GM12892 (cell line): ENCODE measurements at regions not wholly inside any gene's neighbourhood (a gene's known extent, or its start where the extent isn't known, plus 50 kb on each side); places are given as distances from the start of the nearest gene placed in this dataset.

ENCODE experiments used
- DNase-seq: peaks from one replicate; pipeline ENCODE4 v3.0.0; 2011; ENCODE audit not compliant: insufficient read length
- FAIRE-seq: peaks from 2 replicates; lab custom pipeline; 2011; peaks lifted over from hg19 to GRCh38; lab: Jason Lieb, UNC
- POLR2A ChIP-seq: IDR thresholded peaks from 2 replicates; pipeline ENCODE4 v1.6.1; 2011; ENCODE audit warnings: low read depth, low read length, control low read depth
- POLR2AphosphoS5 ChIP-seq: IDR thresholded peaks from 2 replicates; pipeline ENCODE4 v1.6.1; 2011; ENCODE audit warnings: low read depth, low read length, control low read depth
- TAF1 ChIP-seq: IDR thresholded peaks from 2 replicates; pipeline ENCODE4 v1.6.1; 2011; ENCODE audit warnings: low read depth, mild to moderate bottlenecking, control low read depth, low read length, borderline replicate concordance

GRCh38 chr13:80006940-80007339, 334.0 kb downstream of the SPRY2 start:
- TF ChIP-seq POLR2AphosphoS5 = no peak
- no peak for TF ChIP-seq POLR2A
- TF ChIP-seq TAF1 = no peak
- DNase-seq (no peak), FAIRE-seq (no peak)

GRCh38 chr13:80001510-80001842, 339.4 kb downstream of the SPRY2 start:
- DNase-seq = no peak
- no peak for TF ChIP-seq TAF1
- TF ChIP-seq POLR2AphosphoS5 = no peak
- TF ChIP-seq POLR2A = no peak
- no peak for FAIRE-seq

GRCh38 chr13:80000684-80001509, 340.0 kb downstream of the SPRY2 start:
- no peak for FAIRE-seq
- DNase-seq = no peak
- TF ChIP-seq POLR2AphosphoS5 (no peak), TAF1 (no peak), POLR2A (no peak)

- no peak for DNase-seq
- FAIRE-seq = no peak
- TF ChIP-seq POLR2AphosphoS5 = no peak
- TF ChIP-seq TAF1 = no peak
- no peak for TF ChIP-seq POLR2A
Measured at GRCh38 chr13:79999601-80000000, 341.3 kb downstream of the SPRY2 start.

- FAIRE-seq (no peak), DNase-seq (no peak)
- TF ChIP-seq POLR2A (no peak), TAF1 (no peak), POLR2AphosphoS5 (no peak)
Measured at GRCh38 chr13:79998381-79998880, 342.5 kb downstream of the SPRY2 start.

- DNase-seq = no peak
- no peak for TF ChIP-seq TAF1
- no peak for TF ChIP-seq POLR2A
- no peak for TF ChIP-seq POLR2AphosphoS5
- FAIRE-seq = no peak
Measured at GRCh38 chr13:79997244-79997643, 343.7 kb downstream of the SPRY2 start.

- DNase-seq (no peak), FAIRE-seq (no peak)
- TF ChIP-seq POLR2AphosphoS5 = no peak
- no peak for TF ChIP-seq POLR2A
- no peak for TF ChIP-seq TAF1
Measured at GRCh38 chr13:79995334-79995733, 345.6 kb downstream of the SPRY2 start.

- DNase-seq (no peak), FAIRE-seq (no peak)
- TF ChIP-seq POLR2A (no peak), POLR2AphosphoS5 (no peak), TAF1 (no peak)
Measured at GRCh38 chr13:79992111-79992510, 348.8 kb downstream of the SPRY2 start.

- FAIRE-seq (no peak), DNase-seq (no peak)
- TF ChIP-seq POLR2A = no peak
- no peak for TF ChIP-seq TAF1
- no peak for TF ChIP-seq POLR2AphosphoS5
Measured at GRCh38 chr13:79990048-79990447, 350.9 kb downstream of the SPRY2 start.

GRCh38 chr13:79989217-79989661, 351.7 kb downstream of the SPRY2 start:
- TF ChIP-seq TAF1 (no peak), POLR2A (no peak), POLR2AphosphoS5 (no peak)
- FAIRE-seq (no peak), DNase-seq (no peak)

GRCh38 chr13:79988573-79988972, 352.4 kb downstream of the SPRY2 start:
- TF ChIP-seq POLR2AphosphoS5 (no peak), POLR2A (no peak), TAF1 (no peak)
- DNase-seq (no peak), FAIRE-seq (no peak)

- no peak for DNase-seq
- no peak for FAIRE-seq
- TF ChIP-seq POLR2A (no peak), TAF1 (no peak), POLR2AphosphoS5 (no peak)
Measured at GRCh38 chr13:79987761-79988160, 353.2 kb downstream of the SPRY2 start.
